Renal cortex interstitium (tissue), 11 donors: ENCODE measurements at regions not wholly inside any gene's neighbourhood (a gene's known extent, or its start where the extent isn't known, plus 50 kb on each side); places are given as distances from the start of the nearest gene placed in this dataset.

ENCODE experiments used
- DNase-seq, 11 donors: peaks; one replicate each; pipeline ENCODE4 v3.0.0-alpha.2; 2013; ENCODE audit warnings: low read depth in 9 of 11, low spot score in 4 of 11; ENCODE audit errors: extremely low read depth in 1 of 11

DNA sequence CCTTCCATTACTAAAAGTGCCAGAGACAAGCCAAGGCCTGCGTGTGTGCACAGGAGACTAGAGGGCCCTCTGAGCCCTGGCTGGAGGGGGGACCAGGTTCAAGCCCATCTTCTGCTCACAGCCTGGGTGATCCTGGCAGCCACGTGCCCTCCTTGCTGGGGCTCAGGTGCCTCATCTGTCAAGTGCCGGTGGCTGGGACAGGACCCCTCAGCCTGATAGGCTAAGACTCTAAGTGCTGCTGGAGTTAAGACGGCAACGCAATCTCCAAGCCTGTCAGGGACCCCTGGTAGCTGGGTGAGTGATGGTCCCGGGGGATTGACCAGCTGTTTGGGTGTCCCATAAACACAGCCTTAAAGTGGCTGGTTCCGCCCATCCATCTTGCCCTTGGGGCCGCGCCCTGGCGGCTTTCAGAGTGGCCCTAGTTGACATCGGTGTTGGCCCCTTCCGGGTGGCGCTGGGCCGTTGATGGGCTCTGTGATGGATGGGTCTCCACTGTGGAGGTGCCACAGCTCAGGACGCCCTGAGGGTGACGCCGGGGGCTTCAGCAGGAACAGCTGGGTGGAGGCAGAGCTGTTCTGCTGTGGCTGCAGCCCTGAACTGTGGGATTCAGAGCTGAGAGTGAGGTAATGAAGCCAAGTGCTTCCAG lies 136.2 kb downstream of the BARX1 start:
- no peak for DNase-seq

DNA sequence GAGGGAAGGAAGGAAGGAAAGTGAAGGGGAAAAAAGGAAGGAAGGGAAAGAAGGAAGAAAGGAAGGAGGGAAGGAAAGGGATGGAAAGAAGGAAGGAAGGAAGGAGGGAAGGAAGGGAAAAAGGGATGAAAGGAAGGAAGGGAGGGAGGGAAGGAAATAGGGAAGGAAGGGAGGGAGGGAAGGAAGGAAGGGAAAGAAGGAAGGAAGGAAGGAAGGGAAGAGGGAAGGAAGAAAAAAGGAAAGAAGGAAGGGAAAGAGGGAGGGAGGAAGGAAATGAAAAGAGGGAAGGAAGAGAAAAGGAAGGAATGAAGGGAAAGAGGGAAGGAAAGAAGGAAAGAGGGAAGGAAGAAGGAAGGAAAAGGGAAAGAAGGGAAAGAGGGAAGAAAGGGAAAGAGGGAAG lies 136.9 kb downstream of the BARX1 start:
- no peak for DNase-seq

DNA sequence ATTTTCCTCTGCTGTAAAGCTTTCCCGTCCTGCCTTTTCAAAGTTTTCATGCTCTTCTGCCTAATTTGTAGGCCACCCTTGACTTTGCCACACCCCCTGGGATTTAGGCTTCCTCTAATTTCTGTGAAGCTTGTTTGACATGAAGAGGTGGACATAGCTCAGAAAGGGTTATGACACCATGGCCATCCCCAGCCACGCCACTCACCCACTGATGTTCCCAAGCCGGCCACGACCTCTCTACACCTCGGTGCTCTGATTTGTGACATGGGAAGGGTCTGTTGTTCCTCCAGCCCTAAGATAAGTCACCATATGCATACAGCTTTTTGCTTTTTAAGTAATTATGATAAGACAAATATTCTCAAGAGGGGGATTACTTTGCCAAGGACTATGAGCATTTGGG lies 139.5 kb downstream of the BARX1 start:
- DNase-seq = no peak

DNA sequence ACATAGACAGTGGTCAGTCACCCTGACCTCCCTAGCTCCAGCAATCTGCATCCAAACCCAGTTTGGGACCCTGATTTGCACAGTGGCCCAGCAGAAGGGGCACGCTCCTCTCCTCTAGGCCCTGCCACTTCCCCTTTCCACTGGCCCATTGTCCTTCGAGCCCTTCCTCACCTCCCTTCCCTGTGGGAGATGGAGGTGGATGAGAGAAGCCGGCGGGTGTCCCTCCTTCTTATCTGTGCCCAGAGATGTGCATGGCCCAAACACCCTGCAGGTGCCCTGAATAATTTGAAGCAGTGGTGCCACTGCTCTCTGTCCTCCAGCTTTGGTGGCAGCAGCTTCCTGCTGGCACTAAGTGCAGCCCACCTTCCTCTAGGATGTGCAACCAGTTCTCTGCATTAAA lies 140.0 kb downstream of the BARX1 start:
- DNase-seq = no peak

DNA sequence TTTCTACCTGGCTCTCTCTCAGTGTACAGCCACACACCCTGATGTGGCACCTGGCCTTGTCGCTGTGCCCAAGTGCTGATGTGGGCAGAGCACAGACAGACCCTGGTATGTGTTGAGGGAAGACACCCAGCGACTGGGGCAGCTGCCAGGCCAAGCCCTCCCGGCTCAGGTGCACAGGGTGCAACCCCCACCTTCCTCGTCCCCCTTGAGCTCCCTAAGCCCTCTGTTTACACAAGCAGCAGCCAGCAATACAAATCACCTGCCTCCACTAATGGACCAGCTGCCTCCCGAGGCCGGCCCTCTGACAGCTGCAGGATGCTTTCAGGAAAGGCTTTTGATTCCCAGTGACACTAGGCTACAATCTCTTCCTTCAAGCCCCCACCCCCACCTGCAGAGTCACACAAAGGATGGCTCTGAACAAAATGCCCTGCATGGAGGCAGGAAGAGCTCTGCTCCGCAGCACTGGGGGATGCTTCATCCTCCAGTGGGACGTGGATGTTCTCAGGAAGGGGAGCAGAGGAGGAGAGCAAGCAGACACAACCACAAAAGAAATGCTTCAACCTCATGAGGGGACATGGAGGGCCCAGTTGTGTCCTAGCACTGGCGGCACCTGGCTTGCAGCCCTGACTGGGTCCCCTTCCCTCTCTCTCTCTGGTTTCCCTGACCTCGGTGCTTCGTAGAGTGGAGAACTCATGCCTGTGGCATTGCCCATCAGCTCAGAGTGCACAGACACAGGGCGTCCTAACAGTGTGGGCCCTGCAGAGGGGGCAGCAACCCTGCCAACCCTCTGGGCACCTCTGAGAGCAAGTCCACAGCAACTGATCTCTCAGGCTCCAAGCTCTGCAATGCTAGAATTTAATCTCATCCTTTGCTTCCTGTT lies 140.8 kb downstream of the BARX1 start:
- no peak for DNase-seq

DNA sequence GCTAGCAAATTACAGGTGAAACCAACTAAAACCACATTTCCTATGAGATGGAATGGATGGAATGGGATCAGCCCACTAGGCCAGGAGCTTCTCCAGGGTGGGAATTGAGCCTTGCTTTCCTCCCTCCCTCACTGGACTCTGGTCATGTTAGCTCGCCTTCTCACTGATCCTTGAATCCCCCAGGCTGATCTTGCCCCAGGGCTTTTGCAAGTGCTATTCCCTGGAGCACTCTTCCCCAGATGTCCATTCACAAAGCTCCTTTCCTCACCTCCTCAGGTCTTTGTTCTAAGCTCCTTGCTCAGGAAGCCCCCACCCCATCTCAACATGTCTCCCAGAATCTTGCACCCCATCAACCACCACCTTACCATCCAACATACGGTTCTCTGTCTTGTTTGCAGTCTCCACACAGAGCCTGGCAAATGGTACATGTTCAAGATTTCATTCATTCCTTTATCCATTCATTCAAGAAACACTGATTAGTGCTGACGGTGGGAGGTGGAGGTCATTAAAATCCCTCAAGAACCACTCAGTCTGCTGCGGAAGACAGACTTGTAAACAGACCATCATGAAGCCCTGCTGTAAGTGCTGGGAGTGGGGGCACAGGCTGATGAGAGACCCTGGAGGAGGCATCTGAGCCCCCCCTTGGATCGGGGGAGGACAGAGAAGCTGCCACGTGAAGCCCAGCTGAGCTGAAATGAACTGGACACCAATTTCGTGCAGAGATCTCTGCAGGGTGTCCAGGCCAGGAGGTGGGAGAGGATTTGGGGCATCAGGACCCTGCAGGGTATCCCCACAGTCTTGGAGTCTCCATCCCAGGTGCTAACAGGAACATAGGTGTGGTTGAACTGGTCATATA lies 141.7 kb downstream of the BARX1 start:
- no peak for DNase-seq

DNA sequence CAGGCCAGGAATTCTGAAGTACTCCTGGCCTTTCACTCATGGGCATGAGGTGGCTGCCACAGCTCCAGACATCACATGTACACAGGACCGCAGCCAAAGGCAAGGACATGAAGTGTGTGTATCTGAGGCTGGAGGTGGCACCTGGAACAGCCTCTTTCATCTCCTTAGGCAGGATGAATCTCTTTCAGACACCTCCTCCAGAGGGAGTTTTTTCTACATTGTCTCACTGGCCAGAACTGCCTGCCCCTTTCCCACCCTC lies 142.8 kb downstream of the BARX1 start:
- DNase-seq = no peak

DNA sequence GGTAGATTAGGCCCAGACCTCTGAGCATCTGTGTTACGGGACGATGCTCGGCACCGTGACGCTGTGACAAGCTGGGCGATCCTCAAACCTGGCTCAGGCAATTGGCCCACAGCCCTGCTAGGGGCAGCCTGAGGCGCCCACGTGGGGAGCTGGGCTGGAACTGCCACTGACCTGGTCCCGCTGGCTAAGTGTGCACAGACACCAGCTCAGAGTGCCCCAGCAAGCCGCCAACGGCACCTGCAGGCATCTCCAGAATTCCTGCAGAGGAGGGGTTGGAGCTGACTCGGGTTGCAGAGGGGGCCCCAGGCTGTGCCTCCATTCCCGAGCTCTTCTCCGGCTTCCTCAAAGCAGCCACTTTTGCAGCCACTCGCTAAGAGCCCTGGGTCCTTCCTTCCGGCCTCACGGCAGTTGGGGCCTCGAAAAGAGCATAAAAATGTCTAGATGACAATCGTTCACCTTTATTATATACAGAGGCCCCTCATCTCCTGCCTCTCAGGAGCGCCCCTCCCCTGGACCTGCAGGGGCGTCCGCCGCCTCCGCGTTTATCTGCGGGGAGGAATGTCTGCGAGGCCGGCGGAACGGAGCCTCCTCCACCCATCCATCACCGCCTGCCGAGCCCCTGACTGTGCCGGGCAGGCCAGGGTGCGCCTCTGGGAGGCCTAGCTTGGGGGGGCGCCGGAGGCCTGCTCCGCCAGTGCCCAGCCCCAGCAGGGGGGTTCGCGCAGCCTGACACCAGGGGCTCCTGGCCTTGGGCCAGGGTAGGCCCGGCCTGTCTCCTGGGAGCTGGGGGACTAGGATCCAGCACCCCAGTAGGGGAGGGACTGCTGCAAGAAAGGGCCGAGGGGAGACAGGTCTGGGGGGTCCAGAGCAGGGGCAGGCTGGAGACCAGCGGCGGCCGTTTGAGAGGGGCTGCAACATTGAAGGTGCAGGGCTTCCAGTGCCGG lies 144.9 kb downstream of the BARX1 start:
- peak in 6 of 11 donors; percentile 13 to 47 (median 19) for DNase-seq

DNA sequence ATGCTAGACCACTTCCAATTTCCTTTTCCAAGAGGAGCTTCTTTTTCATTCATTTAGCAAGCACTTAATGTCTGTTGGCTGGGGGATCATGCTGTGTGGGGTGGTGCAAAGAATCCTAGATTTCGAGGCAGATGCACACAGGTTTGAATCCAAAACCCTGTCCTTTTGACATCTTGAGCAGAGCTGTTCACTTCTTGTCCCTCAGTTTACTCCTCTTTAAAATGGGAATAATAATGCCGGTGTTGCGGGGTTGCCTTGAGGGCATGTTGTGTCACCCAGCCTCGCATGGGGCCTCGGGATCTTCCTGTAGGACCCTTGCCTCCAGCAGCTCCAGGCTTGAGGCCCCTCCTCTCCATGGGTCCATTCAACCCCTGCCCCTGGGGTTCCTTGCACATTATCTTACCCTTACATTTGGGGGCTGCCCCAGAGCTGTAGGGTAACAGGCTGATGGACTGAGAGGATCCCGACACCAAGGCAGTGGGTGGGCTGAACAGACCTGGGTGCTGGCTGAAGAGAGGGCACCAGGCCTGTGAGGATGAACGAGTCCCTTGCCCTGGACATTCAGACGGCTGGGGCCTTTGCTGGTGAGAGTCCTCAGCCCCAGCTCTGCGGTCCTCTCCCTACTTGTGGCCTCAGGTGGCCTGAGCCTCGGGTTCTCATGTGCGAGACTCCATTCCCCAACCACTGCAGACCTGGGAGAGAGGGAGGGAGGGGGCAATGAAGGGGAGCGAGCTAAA lies 145.8 kb downstream of the BARX1 start:
- DNase-seq = no peak

DNA sequence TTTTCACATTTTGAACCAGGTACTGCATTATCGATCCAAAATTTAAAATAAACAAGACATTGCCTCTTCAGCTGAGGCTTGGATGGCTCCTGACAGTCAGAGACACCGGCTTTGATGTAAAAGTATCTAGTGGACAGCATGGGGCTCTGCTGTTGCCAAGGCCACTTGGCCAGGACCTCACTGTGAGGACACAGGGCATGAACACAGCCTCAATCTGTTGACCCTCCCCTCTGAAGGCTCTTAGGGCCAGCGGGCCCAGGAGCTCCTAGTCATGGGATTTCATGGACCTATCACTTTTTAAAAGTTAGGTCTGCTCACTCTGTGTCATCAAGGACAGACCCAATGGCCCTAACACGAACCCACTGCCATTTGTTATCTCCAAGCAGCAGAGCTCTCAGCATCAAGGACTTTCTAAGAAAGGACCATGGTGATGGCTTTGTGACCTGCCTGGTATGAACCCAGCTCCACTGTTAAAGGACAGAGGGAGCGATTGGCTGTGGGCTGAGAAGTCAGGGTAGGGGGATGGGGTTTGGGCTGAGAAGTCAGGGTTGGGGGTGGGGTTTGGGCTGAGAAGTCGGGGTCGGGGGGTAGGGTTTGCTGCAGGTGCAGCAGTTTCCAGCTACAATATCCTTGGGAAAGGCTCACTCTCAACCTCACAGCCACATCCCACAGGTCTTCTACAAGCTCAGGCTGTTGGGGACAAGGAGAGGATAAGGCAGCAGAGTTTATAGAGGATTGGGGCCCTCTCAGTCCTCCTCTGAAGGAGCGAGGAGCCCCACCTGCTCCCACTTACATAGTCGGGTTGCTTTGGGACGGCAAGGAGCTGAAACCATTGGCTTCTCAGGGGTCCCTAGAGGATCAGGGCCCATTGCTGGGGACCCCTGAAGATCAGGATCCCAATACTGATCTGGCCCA lies 146.8 kb downstream of the BARX1 start:
- no peak for DNase-seq

DNA sequence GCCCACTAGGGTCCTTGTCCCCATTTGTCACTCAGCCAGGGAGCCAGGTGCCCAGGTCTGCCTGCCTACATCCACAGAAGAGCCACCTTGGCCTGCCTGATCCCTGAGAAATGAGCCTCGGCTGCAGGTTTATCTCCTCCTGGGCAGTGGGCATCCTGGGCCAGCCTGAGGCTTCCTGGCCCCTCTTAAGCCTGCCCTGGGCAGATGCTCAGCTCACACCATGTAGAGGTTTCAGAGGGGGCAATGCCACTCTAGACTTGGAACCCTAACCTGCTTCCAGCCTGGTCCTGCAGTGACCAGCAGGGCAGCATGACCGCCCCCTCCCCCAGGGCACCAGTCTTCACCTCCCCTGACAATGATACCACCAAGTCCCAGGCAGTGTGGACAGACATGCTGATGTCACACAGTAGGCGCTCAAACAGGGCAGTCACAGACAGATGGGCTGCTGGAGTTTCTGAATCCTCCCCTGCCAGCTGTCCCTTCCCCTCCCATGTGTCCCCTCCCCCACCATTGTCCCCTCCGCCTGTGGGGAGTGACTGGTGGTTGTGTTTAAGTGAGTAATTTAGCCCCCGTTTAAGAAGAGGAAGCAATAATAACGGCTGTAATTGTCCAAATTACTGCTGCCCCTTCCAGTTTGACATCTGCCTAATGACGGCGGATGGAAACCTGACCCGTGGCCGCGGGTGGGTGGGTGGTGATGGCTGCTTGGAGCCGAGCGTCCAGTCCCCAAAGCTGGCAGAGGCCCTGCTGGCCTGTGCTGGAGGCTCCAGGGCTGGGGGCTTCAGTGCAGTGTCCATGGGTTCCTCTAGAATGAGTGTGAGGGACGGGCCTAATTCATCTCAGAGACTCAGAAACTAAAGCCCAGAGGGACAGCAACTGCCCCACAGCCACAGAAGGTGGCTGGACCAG lies 147.7 kb downstream of the BARX1 start:
- no peak for DNase-seq

DNA sequence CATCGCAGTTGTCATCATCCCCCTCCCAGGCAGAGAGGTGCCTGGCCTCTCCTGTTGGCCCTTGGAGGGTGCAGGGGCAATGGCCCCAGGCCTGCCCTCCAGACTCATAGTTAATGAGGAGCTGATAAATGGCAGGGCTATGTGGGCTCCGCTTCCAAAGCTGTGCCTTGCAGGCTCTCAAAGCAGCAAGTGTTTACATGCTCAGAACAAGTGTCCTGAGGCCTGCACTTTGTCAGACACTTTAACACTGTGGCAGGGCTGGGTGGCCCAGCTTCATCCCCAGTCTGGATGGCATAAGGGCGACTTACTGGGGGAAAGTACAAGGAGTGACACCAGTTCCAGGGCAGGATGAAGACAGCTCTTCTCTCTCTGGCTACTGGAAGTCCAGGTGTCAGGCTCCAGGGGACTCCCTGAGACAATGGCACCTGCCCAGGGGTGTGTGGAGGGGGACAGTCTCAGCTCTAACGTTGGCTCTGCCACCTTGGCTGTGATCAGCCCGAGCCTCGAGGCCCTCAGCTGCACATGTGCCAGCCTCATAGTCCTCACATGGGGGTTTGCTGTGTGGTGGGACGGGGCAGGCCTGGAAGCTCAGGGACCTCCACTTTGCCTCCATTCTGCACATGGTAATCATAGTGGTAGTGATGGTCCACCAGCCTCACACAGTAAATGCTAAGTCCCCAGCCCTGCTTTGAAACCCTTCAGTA lies 153.4 kb downstream of the BARX1 start:
- DNase-seq = no peak

DNA sequence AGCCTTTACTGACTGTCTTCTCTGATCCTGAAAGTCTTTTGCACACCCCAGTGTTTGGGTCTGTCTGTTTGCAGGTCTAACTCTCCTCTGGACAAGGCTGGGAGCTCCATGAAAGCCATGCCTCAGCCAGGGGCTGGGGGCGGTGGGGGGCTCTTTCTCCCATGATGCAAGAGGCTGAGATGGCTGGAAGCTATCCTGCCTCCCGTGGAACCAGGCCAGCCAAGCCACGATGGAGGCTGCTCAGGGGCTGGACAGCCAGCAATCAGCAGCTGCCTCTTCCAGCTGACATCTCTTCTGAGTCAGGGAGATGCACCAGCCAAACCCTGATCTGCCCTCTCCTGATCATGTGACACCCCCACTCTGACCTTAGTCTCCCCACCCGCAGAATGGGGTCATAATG lies 154.0 kb downstream of the BARX1 start:
- no peak for DNase-seq

DNA sequence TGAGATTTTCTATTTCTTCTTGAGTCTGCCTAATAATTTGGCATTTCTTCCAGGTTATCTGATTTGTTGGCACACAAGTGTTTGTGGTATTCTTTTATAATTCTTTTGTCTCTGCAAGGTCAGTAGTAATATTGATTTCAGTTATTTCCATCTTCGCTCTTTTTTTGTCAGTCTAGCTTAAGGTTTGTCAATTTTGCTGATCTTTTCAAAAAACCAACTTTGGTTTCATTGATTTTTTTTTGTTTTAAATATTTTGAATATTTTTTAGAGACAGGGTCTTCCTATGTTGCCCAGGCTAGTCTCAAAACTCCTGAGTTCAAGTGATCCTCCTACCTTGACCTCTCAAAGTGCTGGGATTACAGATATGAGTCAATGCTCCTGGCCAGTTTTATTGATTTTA lies 162.8 kb downstream of the BARX1 start:
- DNase-seq = no peak

DNA sequence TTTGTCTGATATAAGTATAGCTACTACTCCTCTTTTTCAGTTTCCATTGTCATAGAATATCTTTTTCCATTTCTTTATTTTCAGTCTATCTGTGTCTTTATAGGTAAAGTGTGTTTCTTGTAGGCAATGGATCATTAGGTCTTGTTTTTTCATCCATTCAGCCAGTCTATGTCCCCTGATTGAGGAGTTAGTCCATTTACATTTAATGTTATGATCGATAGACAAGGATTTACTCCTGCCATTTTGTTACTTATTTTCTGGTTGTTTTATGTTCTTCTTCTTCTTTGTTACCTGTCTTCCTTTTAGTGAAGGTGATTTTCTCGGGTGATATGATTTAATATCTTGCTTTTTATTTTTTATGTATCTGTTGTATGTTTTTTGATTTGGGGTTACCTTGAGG lies 169.0 kb downstream of the BARX1 start:
- no peak for DNase-seq

DNA sequence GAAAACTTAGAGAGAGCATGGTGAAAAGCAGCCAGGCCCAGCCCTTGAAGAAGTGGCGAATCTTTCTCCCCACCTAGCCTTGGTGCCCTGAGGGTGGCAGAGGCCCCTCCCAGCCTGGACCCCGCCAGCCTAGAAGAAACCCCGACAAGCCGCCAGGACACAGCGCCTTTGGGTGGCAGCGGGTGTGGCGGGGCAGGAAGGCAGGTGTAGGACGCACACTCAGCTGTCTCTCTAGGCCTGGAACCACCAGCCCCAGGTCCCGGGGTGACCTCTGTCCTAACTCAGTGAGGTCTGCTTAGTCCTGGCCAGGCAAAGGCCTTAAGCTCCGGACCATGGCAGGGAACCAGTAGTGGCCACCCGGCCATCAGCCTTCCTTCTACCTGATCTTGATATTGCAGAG lies 178.3 kb downstream of the BARX1 start:
- DNase-seq = no peak
